ENCODE measurements at regions not wholly inside any gene's neighbourhood (a gene's known extent, or its start where the extent isn't known, plus 50 kb on each side); places are given as distances from the start of the nearest gene placed in this dataset.

DNA sequence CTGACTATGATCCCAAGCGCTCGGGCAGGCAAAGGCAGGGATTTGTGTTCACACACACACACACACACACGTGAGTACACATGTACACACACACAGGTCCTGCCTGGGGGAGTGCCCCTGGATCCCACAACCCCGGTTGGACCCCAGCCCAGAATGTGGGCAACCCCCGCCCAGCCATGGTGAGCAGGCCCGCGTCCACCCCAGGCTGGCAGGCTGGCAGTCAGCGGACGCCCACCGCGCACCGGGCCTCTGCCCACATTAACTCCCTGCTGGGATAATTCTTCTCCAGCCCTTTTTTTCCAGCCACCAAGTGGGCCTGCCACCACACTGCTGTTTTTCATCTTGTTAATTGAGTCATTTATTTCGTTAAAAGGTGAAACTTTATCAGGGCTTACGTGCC lies 256.2 kb downstream of the BCL11B start:
- no peak for TF ChIP-seq EZH2 (IDR thresholded peaks at IDR 0.05; ENCODE audit: borderline replicate concordance, low read length)
- TF ChIP-seq, protein P1, sequence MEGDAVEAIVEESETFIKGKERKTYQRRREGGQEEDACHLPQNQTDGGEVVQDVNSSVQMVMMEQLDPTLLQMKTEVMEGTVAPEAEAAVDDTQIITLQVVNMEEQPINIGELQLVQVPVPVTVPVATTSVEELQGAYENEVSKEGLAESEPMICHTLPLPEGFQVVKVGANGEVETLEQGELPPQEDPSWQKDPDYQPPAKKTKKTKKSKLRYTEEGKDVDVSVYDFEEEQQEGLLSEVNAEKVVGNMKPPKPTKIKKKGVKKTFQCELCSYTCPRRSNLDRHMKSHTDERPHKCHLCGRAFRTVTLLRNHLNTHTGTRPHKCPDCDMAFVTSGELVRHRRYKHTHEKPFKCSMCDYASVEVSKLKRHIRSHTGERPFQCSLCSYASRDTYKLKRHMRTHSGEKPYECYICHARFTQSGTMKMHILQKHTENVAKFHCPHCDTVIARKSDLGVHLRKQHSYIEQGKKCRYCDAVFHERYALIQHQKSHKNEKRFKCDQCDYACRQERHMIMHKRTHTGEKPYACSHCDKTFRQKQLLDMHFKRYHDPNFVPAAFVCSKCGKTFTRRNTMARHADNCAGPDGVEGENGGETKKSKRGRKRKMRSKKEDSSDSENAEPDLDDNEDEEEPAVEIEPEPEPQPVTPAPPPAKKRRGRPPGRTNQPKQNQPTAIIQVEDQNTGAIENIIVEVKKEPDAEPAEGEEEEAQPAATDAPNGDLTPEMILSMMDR (conservative IDR thresholded peaks at IDR 0.05 in 1 of 2, IDR thresholded peaks at IDR 0.05 in 1 of 2; ENCODE audit: extremely low read depth in 1 of 2, insufficient read depth in 1 of 2, low read depth in 1 of 2, low read length in 2 of 2) = no peak

All from mammary epithelial cell (primary cell).